ENCODE measurements at regions not wholly inside any gene's neighbourhood (a gene's known extent, or its start where the extent isn't known, plus 50 kb on each side); places are given as distances from the start of the nearest gene placed in this dataset.

- H3K9me3 ChIP-seq (ENCODE audit: severe bottlenecking) = no peaks in the 10 kb centered on the region
- no peak overlapping the region for H3K27ac ChIP-seq (ENCODE audit: poor library complexity, severe bottlenecking)
- no peaks in the 10 kb centered on the region for H3K4me1 ChIP-seq (ENCODE audit: insufficient read depth, poor library complexity, severe bottlenecking)
- no peaks in the 10 kb centered on the region for H3K36me3 ChIP-seq (ENCODE audit: low read depth)
- no peak overlapping the region for H3K4me3 ChIP-seq (ENCODE audit: severe bottlenecking)
- DNase-seq (ENCODE audit: low spot score) (no peak), ATAC-seq (ENCODE audit: low read depth) (no peak)
- no peak for TF ChIP-seq CTCF (IDR thresholded peaks at IDR 0.05; ENCODE audit: poor library complexity, severe bottlenecking)
- H3K27me3 ChIP-seq (ENCODE audit: insufficient read depth, poor library complexity, severe bottlenecking) = no peaks in the 10 kb centered on the region
Measured at GRCh38 chr2:176934131-176934530, 278.5 kb upstream of the HNRNPA3 start.

GRCh38 chr2:176934869-176935415, 277.7 kb upstream of the HNRNPA3 start:
- TF ChIP-seq CTCF (IDR thresholded peaks at IDR 0.05; ENCODE audit: poor library complexity, severe bottlenecking) = no peak
- ATAC-seq (ENCODE audit: low read depth) = no peak
- DNase-seq (ENCODE audit: low spot score) = no peak
- no peak overlapping the region for H3K4me3 ChIP-seq (ENCODE audit: severe bottlenecking)
- H3K36me3 ChIP-seq (ENCODE audit: low read depth) = no peaks in the 10 kb centered on the region
- H3K27ac ChIP-seq (ENCODE audit: poor library complexity, severe bottlenecking) = no peak overlapping the region
- no peaks in the 10 kb centered on the region for H3K9me3 ChIP-seq (ENCODE audit: severe bottlenecking)
- H3K27me3 ChIP-seq (ENCODE audit: insufficient read depth, poor library complexity, severe bottlenecking) = peaks cover 6% of the 10 kb centered on the region
- no peaks in the 10 kb centered on the region for H3K4me1 ChIP-seq (ENCODE audit: insufficient read depth, poor library complexity, severe bottlenecking)

- no peak for TF ChIP-seq CTCF (IDR thresholded peaks at IDR 0.05; ENCODE audit: poor library complexity, severe bottlenecking)
Measured at GRCh38 chr2:176935543-176936102, 277.0 kb upstream of the HNRNPA3 start.

GRCh38 chr2:176936410-176936809, 276.2 kb upstream of the HNRNPA3 start:
- Histone ChIP-seq H3K9me3 (ENCODE audit: severe bottlenecking) (no peaks in the 10 kb centered on the region), H3K4me1 (ENCODE audit: insufficient read depth, poor library complexity, severe bottlenecking) (no peaks in the 10 kb centered on the region), H3K36me3 (ENCODE audit: low read depth) (no peaks in the 10 kb centered on the region), H3K27me3 (ENCODE audit: insufficient read depth, poor library complexity, severe bottlenecking) (peaks cover 6% of the 10 kb centered on the region), H3K27ac (ENCODE audit: poor library complexity, severe bottlenecking) (no peak overlapping the region), H3K4me3 (ENCODE audit: severe bottlenecking) (no peak overlapping the region)
- no peak for TF ChIP-seq CTCF (IDR thresholded peaks at IDR 0.05; ENCODE audit: poor library complexity, severe bottlenecking)
- DNase-seq (ENCODE audit: low spot score) (no peak), ATAC-seq (ENCODE audit: low read depth) (no peak)

More at GRCh38 chr2:176935543-176936102, 277.0 kb upstream of the HNRNPA3 start:
- Histone ChIP-seq H3K27ac (ENCODE audit: poor library complexity, severe bottlenecking) (no peak overlapping the region), H3K4me3 (ENCODE audit: severe bottlenecking) (no peak overlapping the region), H3K4me1 (ENCODE audit: insufficient read depth, poor library complexity, severe bottlenecking) (no peaks in the 10 kb centered on the region), H3K9me3 (ENCODE audit: severe bottlenecking) (no peaks in the 10 kb centered on the region), H3K27me3 (ENCODE audit: insufficient read depth, poor library complexity, severe bottlenecking) (peaks cover 6% of the 10 kb centered on the region), H3K36me3 (ENCODE audit: low read depth) (no peaks in the 10 kb centered on the region)
- no peak for ATAC-seq (ENCODE audit: low read depth)
- DNase-seq (ENCODE audit: low spot score) = no peak

- no peaks in the 10 kb centered on the region for H3K4me1 ChIP-seq (ENCODE audit: insufficient read depth, poor library complexity, severe bottlenecking)
- no peaks in the 10 kb centered on the region for H3K9me3 ChIP-seq (ENCODE audit: severe bottlenecking)
- TF ChIP-seq CTCF (IDR thresholded peaks at IDR 0.05; ENCODE audit: poor library complexity, severe bottlenecking) = no peak
- peaks cover 3% of the 10 kb centered on the region for H3K27me3 ChIP-seq (ENCODE audit: insufficient read depth, poor library complexity, severe bottlenecking)
- H3K4me3 ChIP-seq (ENCODE audit: severe bottlenecking) = no peak overlapping the region
- H3K36me3 ChIP-seq (ENCODE audit: low read depth) = no peaks in the 10 kb centered on the region
- no peak for DNase-seq (ENCODE audit: low spot score)
- no peak for ATAC-seq (ENCODE audit: low read depth)
- no peak overlapping the region for H3K27ac ChIP-seq (ENCODE audit: poor library complexity, severe bottlenecking)
Measured at GRCh38 chr2:176944998-176945397, 267.6 kb upstream of the HNRNPA3 start.

Measured in RWPE2 (cell line).